ENCODE measurements at regions not wholly inside any gene's neighbourhood (a gene's known extent, or its start where the extent isn't known, plus 50 kb on each side); places are given as distances from the start of the nearest gene placed in this dataset.

DNA sequence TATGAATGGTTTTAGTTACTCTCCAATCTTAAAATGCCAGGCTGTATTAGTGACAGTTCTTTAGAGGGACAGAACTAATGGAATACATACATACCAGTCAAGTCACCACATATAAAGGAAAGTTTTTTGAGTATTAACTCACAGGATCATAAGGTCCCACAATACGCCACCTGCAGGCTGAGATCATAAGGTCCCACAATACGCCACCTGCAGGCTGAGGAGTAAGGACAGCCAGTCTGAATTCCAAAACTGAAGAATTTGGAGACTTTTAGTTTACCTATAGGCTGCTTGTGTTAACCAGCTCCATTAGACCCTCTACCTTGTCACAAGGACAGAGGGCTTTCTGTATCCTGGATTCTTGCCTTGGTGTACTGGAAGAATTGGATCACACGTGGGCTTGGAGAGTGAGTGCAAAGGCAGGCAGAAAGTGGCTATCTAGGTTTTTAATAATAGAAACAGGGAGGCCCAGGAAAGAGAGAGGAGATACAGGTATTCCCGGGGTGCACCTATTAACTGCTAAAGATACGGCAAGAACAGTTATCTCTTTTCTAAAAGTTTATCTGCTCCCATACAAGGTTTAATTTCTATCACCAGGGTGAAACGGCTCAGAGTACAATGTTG is 234.9 kb upstream of the CYRIA start:
- Histone ChIP-seq H2AFZ (ENCODE audit: low read length) (no peak overlapping the region), H2BK120ac (ENCODE audit: low read depth, low read length, poor library complexity, severe bottlenecking) (no peak overlapping the region), H3K56ac (ENCODE audit: insufficient read length, low read depth, low read length) (no peak overlapping the region), H4K91ac (ENCODE audit: insufficient read length, low read depth, low read length) (no peak overlapping the region), H4K20me1 (ENCODE audit: control insufficient read depth, insufficient read depth, insufficient read length) (no peaks in the 10 kb centered on the region), H3K18ac (ENCODE audit: insufficient read length, low read depth, low read length) (no peak overlapping the region), H3K23me2 (ENCODE audit: insufficient read length, low read depth, low read length, poor library complexity, severe bottlenecking) (no peaks in the 10 kb centered on the region), H3K79me2 (ENCODE audit: insufficient read depth, low read length) (0 out of 2 replicates have a peak, but pooled peaks cover 2% of the 10 kb centered on the region), H2BK5ac (ENCODE audit: insufficient read length, low read length) (no peak overlapping the region), H3K27ac (ENCODE audit: insufficient read length, low read depth, low read length) (no peak overlapping the region), H3K4me1 (ENCODE audit: insufficient read depth, low read length) (no peaks in the 10 kb centered on the region), H3K27me3 (ENCODE audit: insufficient read depth, low read length) (no peaks in the 10 kb centered on the region), H2BK15ac (ENCODE audit: low read depth, low read length) (no peak overlapping the region), H2BK12ac (ENCODE audit: insufficient read length, low read depth, low read length) (no peak overlapping the region), H3K14ac (ENCODE audit: insufficient read depth, low read length) (no peak overlapping the region), H3K79me1 (ENCODE audit: insufficient read depth, low read depth, low read length, poor library complexity, severe bottlenecking) (no peaks in the 10 kb centered on the region), H2AK5ac (ENCODE audit: insufficient read length, low read length) (no peak overlapping the region), H3T11ph (ENCODE audit: low read length) (no peak overlapping the region), H4K5ac (ENCODE audit: insufficient read length, low read depth, low read length) (no peak overlapping the region), H4K8ac (replicated peaks; ENCODE audit: insufficient read length, low read depth, low read length) (no peak overlapping the region), H3K23ac (ENCODE audit: insufficient read length, low read depth, low read length) (no peak overlapping the region), H3K4me2 (ENCODE audit: insufficient read depth, insufficient read length, low read length) (no peak overlapping the region), H3K9me3 (ENCODE audit: control insufficient read depth, low read depth, low read length) (no peaks in the 10 kb centered on the region), H2BK20ac (ENCODE audit: low read depth, low read length, poor library complexity, severe bottlenecking) (no peak overlapping the region), H3K9ac (ENCODE audit: extremely low read depth, insufficient read length, low read length) (no peak overlapping the region), H3K4ac (ENCODE audit: low read depth, low read length) (no peak overlapping the region)
- H3K4me1 Mint-ChIP-seq: peaks cover 0 to 2% of the 10 kb centered on the region in 2 experiments; a peak in 1 of 4 replicates
- H3K9me3 Mint-ChIP-seq: no peaks in the 10 kb centered on the region; a peak in 1 of 5 replicates
- H3K27ac Mint-ChIP-seq: peak overlapping the region in 1 of 3 experiments; percentile 80; a peak in 1 of 7 replicates
- H3K36me3 Mint-ChIP-seq (ENCODE audit: insufficient read depth in 1 of 3, low read depth in 3 of 3): no peaks in the 10 kb centered on the region
- H3K27me3 Mint-ChIP-seq (ENCODE audit: low read depth): peaks cover 2% of the 10 kb centered on the region; the same call in 1 of the 2 replicates
- no CpG with 5 or more reads among the region's 6 CpGs for WGBS (ENCODE audit: extremely low coverage, insufficient read length, low lambda C conversion rate)
- TF ChIP-seq CTCF (conservative IDR thresholded peaks at IDR 0.05): peak; percentile 99
- peak; percentile 68 for DNase-seq
- peak overlapping the region in 1 of 2 experiments; percentile 41; a peak in 1 of 5 replicates for H3K4me3 Mint-ChIP-seq

Measured in H9 (cell line).